ENCODE measurements at regions not wholly inside any gene's neighbourhood (a gene's known extent, or its start where the extent isn't known, plus 50 kb on each side); places are given as distances from the start of the nearest gene placed in this dataset.
A peak's percentile ranks its signal among the peaks of the same experiment; 100 is the strongest.

DNA sequence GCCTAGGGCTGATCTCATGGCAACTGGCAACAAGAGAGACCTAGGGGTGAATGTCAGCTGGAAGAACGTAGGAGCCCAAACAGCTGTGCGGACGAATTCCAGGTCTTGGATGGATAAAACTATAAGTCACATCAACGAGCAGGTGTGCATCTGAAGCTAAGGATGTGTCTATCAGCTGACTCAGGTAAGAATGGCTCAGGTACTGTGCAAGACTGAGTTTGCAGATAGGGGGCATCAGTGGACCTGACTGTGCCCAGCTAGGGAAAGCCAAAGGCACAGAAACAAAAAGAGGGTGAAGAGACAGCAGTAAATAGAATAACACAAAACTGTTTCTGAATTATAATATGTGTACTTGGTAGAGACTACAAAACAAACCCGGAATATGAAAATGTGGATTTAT lies 357.3 kb downstream of the ZEB2 start:
- Histone ChIP-seq H3K4me2 (replicated peaks; ENCODE audit: low read depth, low read length, poor library complexity, severe bottlenecking) (no peak overlapping the region), H3K4me3 (ENCODE audit: control extremely low read depth in 1 of 5, extremely low read depth in 1 of 5, insufficient read depth in 1 of 5, low read depth in 2 of 5, low read length in 4 of 5) (no peak overlapping the region), H3K9ac (ENCODE audit: low read length) (no peak overlapping the region), H3K9me3 (ENCODE audit: control extremely low read depth in 1 of 3, control insufficient read depth in 2 of 3, insufficient read depth in 1 of 3, low read length in 2 of 3) (no peaks in the 10 kb centered on the region), H2AFZ (ENCODE audit: insufficient read depth, low read depth, low read length, poor library complexity, severe bottlenecking) (no peak overlapping the region), H3K27me3 (replicated peaks in 1 of 4; ENCODE audit: control extremely low read depth in 1 of 4, control insufficient read depth in 3 of 4, insufficient read depth in 4 of 4, low read length in 3 of 4) (no peaks in the 10 kb centered on the region), H3K4me1 (ENCODE audit: control insufficient read depth in 2 of 2, insufficient read depth in 2 of 2, low read length in 2 of 2) (no peaks in the 10 kb centered on the region), H3K36me3 (replicated peaks in 1 of 2; ENCODE audit: control extremely low read depth in 1 of 2, control insufficient read depth in 1 of 2, extremely low read depth in 1 of 2, insufficient read depth in 2 of 2, low read length in 1 of 2) (no peaks in the 10 kb centered on the region), H4K20me1 (ENCODE audit: control insufficient read depth, insufficient read depth, low read length, poor library complexity, severe bottlenecking) (no peaks in the 10 kb centered on the region), H3K79me2 (ENCODE audit: control insufficient read depth, insufficient read depth, low read length) (no peaks in the 10 kb centered on the region), H3K27ac (ENCODE audit: low read length in 2 of 2) (no peak overlapping the region)
- Mint-ChIP-seq H3K4me1 (peaks cover 4% of the 10 kb centered on the region), H3K4me3 (no peak overlapping the region), H3K9me3 (ENCODE audit: insufficient read depth) (no peaks in the 10 kb centered on the region), H3K27me3 (no peaks in the 10 kb centered on the region), H3K27ac (no peak overlapping the region)
- CTCF ChIA-PET: interaction anchor here (0.6 to 2.1 kb wide), 11 partner anchors 8 to 1590 kb away, joined by 3 to 9 read pairs (median 3); no protein-coding TSS in a partner anchor
- ATAC-seq (ENCODE audit: low read depth): peak; percentile 63
- DNase-seq: peak; percentile 65
- TF ChIP-seq CTCF (IDR thresholded peaks at IDR 0.05): peak; percentile 69
- no peak for TF ChIP-seq EZH2 (IDR thresholded peaks at IDR 0.05; ENCODE audit: borderline replicate concordance, insufficient read depth, low read depth, low read length, poor library complexity, severe bottlenecking)
- 100% methylated on average over 3 of the region's 5 CpGs for WGBS (ENCODE audit: insufficient coverage)
- intact Hi-C loops (cut with micrococcal nuclease): loop anchor here (1.0 to 5.0 kb wide), 2 partner anchors 360 to 1590 kb away; partner anchors contain the start of gene ZEB2
- POLR2A ChIA-PET: no interaction called here

DNA sequence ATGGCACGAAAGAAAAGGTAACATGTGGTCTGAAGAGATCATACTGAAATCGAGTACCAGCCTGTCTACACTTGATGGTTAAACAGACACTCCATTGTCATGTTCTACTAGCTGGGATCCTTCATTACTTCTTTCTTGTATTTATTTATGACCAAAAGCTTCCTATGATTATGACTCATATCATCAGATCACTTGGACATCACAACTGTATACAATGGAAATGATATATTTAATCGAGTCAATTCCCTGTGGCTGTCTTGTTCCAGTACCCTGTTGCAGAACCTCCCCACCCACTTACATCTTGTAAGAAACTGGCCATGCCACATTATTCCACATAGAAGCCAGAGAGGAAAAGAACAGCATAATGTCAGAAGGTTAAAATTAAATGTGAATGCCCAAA lies 358.9 kb downstream of the ZEB2 start:
- Histone ChIP-seq H3K9me3 (ENCODE audit: control extremely low read depth in 1 of 3, control insufficient read depth in 2 of 3, insufficient read depth in 1 of 3, low read length in 2 of 3) (no peaks in the 10 kb centered on the region), H3K27me3 (replicated peaks in 1 of 4; ENCODE audit: control extremely low read depth in 1 of 4, control insufficient read depth in 3 of 4, insufficient read depth in 4 of 4, low read length in 3 of 4) (no peaks in the 10 kb centered on the region), H3K4me2 (replicated peaks; ENCODE audit: low read depth, low read length, poor library complexity, severe bottlenecking) (no peak overlapping the region), H4K20me1 (ENCODE audit: control insufficient read depth, insufficient read depth, low read length, poor library complexity, severe bottlenecking) (no peaks in the 10 kb centered on the region), H3K4me1 (ENCODE audit: control insufficient read depth in 2 of 2, insufficient read depth in 2 of 2, low read length in 2 of 2) (no peaks in the 10 kb centered on the region), H3K79me2 (ENCODE audit: control insufficient read depth, insufficient read depth, low read length) (no peaks in the 10 kb centered on the region), H3K9ac (ENCODE audit: low read length) (no peak overlapping the region), H3K4me3 (ENCODE audit: control extremely low read depth in 1 of 5, extremely low read depth in 1 of 5, insufficient read depth in 1 of 5, low read depth in 2 of 5, low read length in 4 of 5) (no peak overlapping the region), H3K27ac (ENCODE audit: low read length in 2 of 2) (no peak overlapping the region), H2AFZ (ENCODE audit: insufficient read depth, low read depth, low read length, poor library complexity, severe bottlenecking) (no peak overlapping the region), H3K36me3 (replicated peaks in 1 of 2; ENCODE audit: control extremely low read depth in 1 of 2, control insufficient read depth in 1 of 2, extremely low read depth in 1 of 2, insufficient read depth in 2 of 2, low read length in 1 of 2) (no peaks in the 10 kb centered on the region)
- DNase-seq (no peak), ATAC-seq (ENCODE audit: low read depth) (no peak)
- ChIA-PET POLR2A (no interaction called here), CTCF (interaction anchor here (1.5 kb wide), 1 partner anchor 1323 kb away, joined by 5 read pairs; no protein-coding TSS in a partner anchor)
- H3K4me1 Mint-ChIP-seq: peaks cover 4% of the 10 kb centered on the region
- no peaks in the 10 kb centered on the region for H3K27me3 Mint-ChIP-seq
- no peak overlapping the region for H3K27ac Mint-ChIP-seq
- no peak overlapping the region for H3K4me3 Mint-ChIP-seq
- H3K9me3 Mint-ChIP-seq (ENCODE audit: insufficient read depth): no peaks in the 10 kb centered on the region
- intact Hi-C loops (cut with micrococcal nuclease): loop anchor here (5.0 kb wide), 1 partner anchor 361 kb away; the partner anchor contains the start of gene ZEB2
- TF ChIP-seq EZH2 (IDR thresholded peaks at IDR 0.05; ENCODE audit: borderline replicate concordance, insufficient read depth, low read depth, low read length, poor library complexity, severe bottlenecking) (no peak), CTCF (IDR thresholded peaks at IDR 0.05) (no peak)
- no CpG with 5 or more reads among the region's 3 CpGs for WGBS (ENCODE audit: insufficient coverage)
